GM19035 (cell line): ENCODE measurements at regions not wholly inside any gene's neighbourhood (a gene's known extent, or its start where the extent isn't known, plus 50 kb on each side); places are given as distances from the start of the nearest gene placed in this dataset.
A peak's percentile ranks its signal among the peaks of the same experiment; 100 is the strongest.

Source experiments
- ATAC-seq: cut with Tn5 transposase; IDR thresholded peaks from one replicate; pipeline ENCODE4 v1.9.1; 2021; ENCODE audit not compliant: unreplicated experiment

GRCh38 chr12:127556231-127556886 lies 710.6 kb upstream of the TMEM132C start:
- ATAC-seq, result no peak

DNA sequence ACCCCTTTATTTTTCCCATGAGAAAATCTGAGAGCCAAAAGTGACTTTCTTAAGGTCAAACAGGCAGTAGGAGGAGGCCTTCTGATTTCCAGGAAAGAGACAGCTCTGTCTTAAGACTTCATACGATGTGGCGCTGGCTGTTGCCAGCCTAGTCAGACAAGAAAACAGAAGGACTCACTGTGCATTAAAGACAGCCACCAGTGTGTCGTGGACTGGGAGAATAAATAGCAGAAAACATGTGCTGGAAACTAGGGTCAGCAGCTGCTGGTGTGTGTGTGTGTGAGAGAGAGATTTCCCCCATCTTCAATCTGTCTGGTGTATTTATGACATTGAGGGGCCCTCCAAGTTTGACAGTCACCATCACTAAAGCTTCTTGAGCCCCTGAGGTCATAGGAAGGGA lies 708.6 kb upstream of the TMEM132C start:
- ATAC-seq, result no peak

- peak; percentile 49 for ATAC-seq
These were observed 707.5 kb upstream of the TMEM132C start for GRCh38 chr12:127559349-127560040.

DNA sequence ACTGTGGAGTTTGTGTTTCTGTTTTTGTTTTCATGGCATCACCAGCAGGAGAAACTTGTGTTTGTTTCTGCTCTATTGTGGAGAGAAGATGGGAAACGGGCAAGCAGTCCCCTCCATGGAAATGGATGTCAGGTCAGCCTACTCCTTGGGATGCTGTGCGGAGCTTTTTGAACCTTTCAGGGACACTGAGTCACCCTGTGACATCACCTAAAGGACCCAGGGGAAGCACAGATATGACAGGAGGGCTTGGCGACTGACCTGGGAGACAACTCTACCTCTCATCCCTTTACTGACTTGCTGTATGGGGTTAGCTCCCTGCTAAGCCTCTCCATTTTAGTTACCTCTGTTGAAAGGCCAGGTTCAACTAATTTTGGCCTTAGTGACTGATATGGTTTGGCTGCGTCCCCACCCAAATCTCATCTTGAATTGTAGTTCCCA lies 706.9 kb upstream of the TMEM132C start:
- no peak for ATAC-seq

GRCh38 chr12:127562816-127563215 lies 704.2 kb upstream of the TMEM132C start:
- no peak for ATAC-seq

GRCh38 chr12:127565241-127565640 lies 701.7 kb upstream of the TMEM132C start:
- no peak for ATAC-seq

GRCh38 chr12:127567531-127567930 lies 699.4 kb upstream of the TMEM132C start:
- ATAC-seq, result no peak

DNA sequence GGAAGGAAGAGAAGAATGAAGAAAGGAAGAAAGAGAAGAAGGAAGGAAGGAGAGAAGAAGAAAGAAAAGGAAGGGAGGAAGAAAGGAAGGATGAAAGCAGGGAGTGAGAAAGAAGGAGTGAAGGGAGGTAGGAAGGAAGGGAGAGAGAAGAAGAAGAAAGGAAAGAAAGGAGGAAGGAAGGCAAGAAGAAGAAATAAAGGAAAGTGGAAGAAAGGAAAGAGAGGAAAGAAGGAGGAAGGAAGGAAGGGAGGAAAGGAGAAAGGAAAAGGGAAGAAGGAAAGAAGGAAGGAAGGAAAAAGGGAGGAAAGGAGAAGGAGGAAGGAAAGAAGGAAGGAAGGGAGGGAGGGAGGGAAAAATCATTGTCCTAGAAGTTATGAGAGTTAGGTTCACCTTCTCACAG lies 696.6 kb upstream of the TMEM132C start:
- ATAC-seq, result no peak

DNA sequence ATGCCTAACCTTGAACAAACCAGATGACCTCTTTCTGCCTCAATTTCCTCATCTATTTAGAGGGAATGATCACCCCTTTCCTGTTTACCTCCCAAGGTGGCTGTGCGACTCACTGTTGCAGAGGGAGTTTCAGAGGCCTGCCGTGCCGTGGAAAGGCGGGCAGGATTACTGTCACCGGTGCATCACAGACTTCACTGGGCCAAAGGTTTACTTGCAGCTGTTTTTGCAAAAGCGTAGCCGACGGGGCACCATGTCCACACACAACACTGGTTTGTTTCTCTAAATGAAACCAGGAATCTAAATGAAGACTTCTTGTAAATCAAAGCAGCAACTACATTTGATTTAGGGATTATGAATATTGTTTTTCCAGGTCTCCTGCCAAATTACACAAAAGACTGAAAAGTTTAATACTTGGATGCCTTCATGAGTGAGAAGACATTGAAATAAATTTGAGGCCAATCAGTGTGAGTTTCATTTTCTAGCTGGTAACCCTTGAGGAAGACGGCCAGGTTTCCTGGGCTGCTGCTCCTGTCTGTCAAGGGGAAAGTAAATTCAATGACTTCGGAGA lies 696.1 kb upstream of the TMEM132C start:
- no peak for ATAC-seq

GRCh38 chr12:127571578-127571977 lies 695.4 kb upstream of the TMEM132C start:
- no peak for ATAC-seq

- ATAC-seq, result no peak
These were observed 687.5 kb upstream of the TMEM132C start for GRCh38 chr12:127579446-127579845.

GRCh38 chr12:127582074-127582473 lies 684.9 kb upstream of the TMEM132C start:
- ATAC-seq, result no peak

DNA sequence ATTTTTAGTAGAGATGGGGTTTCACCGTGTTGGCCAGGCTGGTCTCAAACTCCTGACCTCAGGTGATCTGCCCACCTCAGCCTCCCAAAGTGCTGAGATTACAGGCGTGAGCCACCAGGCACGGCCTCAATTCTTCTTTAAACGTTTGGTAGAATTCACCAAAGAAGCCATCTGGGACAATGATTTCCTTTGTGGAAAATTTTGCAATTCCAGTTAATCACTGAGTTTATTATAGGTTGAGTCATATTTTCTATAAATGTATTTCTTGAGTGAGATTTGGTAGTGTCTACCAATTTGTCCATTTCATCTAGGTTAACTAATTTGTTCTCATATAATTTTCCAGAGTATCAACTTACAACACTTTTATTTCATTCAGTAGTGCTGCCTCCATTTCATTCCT lies 683.9 kb upstream of the TMEM132C start:
- ATAC-seq, result no peak

DNA sequence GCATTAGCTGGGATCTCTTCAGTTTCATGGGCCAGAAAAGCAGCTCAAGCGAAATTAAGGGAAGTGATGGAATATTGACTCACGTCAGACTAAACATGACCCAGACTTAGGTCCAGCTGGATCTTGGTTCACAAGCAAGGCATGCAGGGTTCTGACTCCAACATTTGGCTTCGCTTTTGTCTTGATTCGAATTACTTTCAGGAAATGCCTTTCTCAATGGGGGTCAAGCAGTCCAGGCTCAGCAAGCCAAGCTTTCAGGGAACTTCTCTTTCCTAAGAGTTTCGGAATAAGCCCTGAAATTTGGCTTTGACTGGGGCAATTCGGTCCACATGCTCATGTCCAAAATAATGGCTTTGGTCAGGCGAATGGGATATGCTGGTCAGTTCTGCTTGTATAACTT lies 678.7 kb upstream of the TMEM132C start:
- no peak for ATAC-seq

GRCh38 chr12:127589541-127589940 lies 677.4 kb upstream of the TMEM132C start:
- ATAC-seq, result no peak

- no peak for ATAC-seq
These were observed 676.1 kb upstream of the TMEM132C start for GRCh38 chr12:127590868-127591267.

- ATAC-seq, result no peak
These were observed 674.7 kb upstream of the TMEM132C start for GRCh38 chr12:127592245-127592644.

GRCh38 chr12:127594351-127594970 lies 672.5 kb upstream of the TMEM132C start:
- ATAC-seq, result no peak

- ATAC-seq, result no peak
These were observed 671.5 kb upstream of the TMEM132C start for GRCh38 chr12:127595506-127595905.

DNA sequence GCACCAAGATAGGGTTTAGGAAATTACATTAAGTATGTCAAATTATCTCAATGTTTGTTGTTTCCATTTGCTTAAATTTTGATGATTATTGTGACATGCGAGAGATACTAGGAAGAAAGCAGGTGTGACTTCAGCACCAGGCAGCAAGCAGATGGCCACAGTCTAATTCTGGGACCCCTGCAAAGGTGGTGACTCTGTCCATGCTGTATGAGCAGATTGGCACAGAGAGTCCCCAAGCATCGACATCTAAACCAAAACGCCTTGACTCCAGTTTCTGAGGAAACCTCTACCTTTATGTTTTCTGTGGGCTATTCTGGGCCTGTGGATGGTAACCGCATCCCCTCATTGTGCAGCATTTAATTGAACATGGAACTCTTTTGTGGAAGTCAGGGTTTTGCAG lies 670.1 kb upstream of the TMEM132C start:
- ATAC-seq, result no peak

DNA sequence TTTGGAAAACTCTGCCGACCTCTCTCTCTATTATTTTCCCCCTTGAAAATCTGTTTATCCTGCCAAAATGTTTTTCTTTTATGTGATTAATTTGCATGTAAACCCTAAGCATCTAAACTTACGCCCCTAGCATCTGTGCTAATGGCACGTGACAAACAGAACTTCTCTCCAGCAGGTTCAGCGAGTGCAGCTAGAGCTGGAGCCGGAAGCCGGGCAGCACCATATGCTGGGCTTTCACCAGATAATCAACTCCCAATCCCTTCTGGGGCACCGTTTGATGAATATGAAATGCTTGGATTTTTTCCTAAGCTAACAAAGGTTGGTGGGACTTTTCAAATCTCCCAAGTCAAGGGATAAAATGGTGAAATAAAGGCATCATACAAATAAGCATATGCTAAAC lies 667.5 kb upstream of the TMEM132C start:
- no peak for ATAC-seq

DNA sequence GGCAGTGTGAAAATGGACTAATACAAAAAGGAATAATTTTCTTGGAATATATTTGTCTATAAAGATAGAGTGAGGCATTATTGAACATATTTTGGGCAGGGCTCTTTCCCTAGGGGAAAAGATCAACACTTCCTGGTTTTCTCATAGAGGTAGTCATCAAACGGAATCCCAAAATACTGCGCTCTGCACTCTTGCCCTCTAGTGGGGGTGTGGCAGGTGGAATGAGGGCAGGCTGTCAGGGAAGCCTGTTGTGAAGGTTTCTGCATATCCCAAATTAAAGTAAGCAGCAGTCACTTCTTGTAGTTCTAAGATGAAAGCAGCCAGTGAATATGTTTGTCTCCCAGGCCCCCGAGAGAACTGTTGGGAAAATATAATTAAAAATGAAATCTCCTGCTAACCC lies 666.8 kb upstream of the TMEM132C start:
- no peak for ATAC-seq
